ENCODE measurements at regions not wholly inside any gene's neighbourhood (a gene's known extent, or its start where the extent isn't known, plus 50 kb on each side); places are given as distances from the start of the nearest gene placed in this dataset.

DNA sequence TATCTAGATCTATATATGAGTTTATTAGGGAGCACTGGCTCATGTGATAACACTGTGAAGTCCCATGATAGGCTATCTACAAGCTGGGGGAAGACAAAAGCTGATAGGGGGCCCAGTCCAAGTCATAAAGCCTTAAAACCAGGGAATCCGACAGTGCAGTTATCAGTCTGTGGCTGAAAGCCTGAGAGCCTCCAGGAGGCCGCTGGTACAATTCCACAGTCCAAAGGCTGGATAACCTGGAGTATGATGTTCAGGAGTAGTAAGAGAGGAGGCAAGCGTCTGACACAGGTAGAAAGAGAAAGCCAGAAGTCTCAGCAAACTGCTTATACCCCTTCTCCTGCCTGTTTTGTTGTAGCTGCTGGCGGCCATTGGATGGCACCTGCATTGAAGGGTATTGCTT, 177.6 kb upstream of the SPRY1 start:
- TF ChIP-seq, protein P1, sequence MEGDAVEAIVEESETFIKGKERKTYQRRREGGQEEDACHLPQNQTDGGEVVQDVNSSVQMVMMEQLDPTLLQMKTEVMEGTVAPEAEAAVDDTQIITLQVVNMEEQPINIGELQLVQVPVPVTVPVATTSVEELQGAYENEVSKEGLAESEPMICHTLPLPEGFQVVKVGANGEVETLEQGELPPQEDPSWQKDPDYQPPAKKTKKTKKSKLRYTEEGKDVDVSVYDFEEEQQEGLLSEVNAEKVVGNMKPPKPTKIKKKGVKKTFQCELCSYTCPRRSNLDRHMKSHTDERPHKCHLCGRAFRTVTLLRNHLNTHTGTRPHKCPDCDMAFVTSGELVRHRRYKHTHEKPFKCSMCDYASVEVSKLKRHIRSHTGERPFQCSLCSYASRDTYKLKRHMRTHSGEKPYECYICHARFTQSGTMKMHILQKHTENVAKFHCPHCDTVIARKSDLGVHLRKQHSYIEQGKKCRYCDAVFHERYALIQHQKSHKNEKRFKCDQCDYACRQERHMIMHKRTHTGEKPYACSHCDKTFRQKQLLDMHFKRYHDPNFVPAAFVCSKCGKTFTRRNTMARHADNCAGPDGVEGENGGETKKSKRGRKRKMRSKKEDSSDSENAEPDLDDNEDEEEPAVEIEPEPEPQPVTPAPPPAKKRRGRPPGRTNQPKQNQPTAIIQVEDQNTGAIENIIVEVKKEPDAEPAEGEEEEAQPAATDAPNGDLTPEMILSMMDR (conservative IDR thresholded peaks at IDR 0.05): no peak
- Mint-ChIP-seq H3K4me1 (peaks cover 12% of the 10 kb centered on the region), H3K36me3 (ENCODE audit: low read depth) (peaks cover 3% of the 10 kb centered on the region), H3K27ac (ENCODE audit: unreplicated experiment) (no peak overlapping the region), H3K9me3 (no peaks in the 10 kb centered on the region), H3K4me3 (no peak overlapping the region), H3K27me3 (ENCODE audit: low read depth) (no peaks in the 10 kb centered on the region)
- DNase-seq (ENCODE audit: low read depth, low spot score): no peak

DNA sequence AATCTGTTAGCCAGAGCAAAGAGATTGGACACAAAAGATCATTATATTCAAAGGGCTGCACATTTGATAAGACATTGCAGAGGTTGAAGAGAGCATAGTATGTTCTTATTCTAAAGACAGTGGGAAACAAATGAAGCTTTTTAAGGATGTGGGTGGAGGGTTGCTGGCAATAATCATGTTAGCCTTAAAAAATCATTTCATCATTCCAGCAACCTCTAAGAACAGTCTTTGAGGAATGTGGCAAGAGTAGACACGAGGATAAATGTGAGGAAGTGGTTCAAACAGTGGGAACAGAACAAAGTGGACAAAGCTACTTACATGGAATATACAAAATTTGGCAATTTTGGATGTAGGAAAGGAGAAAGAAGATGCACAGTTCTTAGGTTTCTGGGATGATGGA, 167.3 kb upstream of the SPRY1 start:
- TF ChIP-seq, protein P1 (conservative IDR thresholded peaks at IDR 0.05): no peak
- H3K27ac Mint-ChIP-seq (ENCODE audit: unreplicated experiment): peak overlapping the region; percentile 7
- no peak overlapping the region for H3K4me3 Mint-ChIP-seq
- H3K27me3 Mint-ChIP-seq (ENCODE audit: low read depth): no peaks in the 10 kb centered on the region
- H3K4me1 Mint-ChIP-seq: peaks cover 38% of the 10 kb centered on the region
- peaks cover 6% of the 10 kb centered on the region for H3K9me3 Mint-ChIP-seq
- peaks cover 21% of the 10 kb centered on the region for H3K36me3 Mint-ChIP-seq (ENCODE audit: low read depth)
- DNase-seq (ENCODE audit: low read depth, low spot score): no peak

- TF ChIP-seq, protein P1 (conservative IDR thresholded peaks at IDR 0.05): no peak
These were observed 166.5 kb upstream of the SPRY1 start for GRCh38 chr4:123230061-123230460.

DNA sequence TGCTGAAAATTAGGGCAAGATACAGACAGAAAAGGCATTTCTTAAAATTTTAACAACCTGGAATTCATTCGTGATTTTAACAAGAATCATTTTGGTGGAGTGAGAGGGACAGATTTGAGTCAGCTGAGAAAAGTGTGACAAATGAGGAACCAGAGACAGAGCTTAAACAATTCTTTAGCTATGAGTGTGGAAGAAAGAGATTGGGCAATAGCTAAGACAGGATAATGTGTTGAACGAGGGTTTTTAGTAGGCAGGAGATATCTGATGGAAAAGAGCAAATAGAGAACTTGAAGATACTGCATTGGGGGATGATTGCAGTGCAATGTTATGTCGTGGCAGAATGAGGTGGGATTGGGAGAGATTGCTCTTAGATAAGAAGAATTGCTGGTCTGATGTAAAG, 164.2 kb upstream of the SPRY1 start:
- peaks cover 18% of the 10 kb centered on the region for H3K36me3 Mint-ChIP-seq (ENCODE audit: low read depth)
- H3K27me3 Mint-ChIP-seq (ENCODE audit: low read depth): no peaks in the 10 kb centered on the region
- H3K9me3 Mint-ChIP-seq: peaks cover 7% of the 10 kb centered on the region
- peak overlapping the region; percentile 48 for H3K27ac Mint-ChIP-seq (ENCODE audit: unreplicated experiment)
- DNase-seq (ENCODE audit: low read depth, low spot score): no peak
- TF ChIP-seq, protein P1 (conservative IDR thresholded peaks at IDR 0.05): no peak
- peaks cover 45% of the 10 kb centered on the region for H3K4me1 Mint-ChIP-seq
- no peak overlapping the region for H3K4me3 Mint-ChIP-seq

More at GRCh38 chr4:123230061-123230460, 166.5 kb upstream of the SPRY1 start:
- Mint-ChIP-seq H3K4me3 (no peak overlapping the region), H3K27ac (ENCODE audit: unreplicated experiment) (no peak overlapping the region), H3K9me3 (peaks cover 6% of the 10 kb centered on the region), H3K4me1 (peaks cover 38% of the 10 kb centered on the region), H3K36me3 (ENCODE audit: low read depth) (peaks cover 21% of the 10 kb centered on the region), H3K27me3 (ENCODE audit: low read depth) (no peaks in the 10 kb centered on the region)
- no peak for DNase-seq (ENCODE audit: low read depth, low spot score)

- Mint-ChIP-seq H3K36me3 (ENCODE audit: low read depth) (peaks cover 17% of the 10 kb centered on the region), H3K4me1 (peaks cover 45% of the 10 kb centered on the region), H3K27me3 (ENCODE audit: low read depth) (no peaks in the 10 kb centered on the region), H3K27ac (ENCODE audit: unreplicated experiment) (no peak overlapping the region), H3K4me3 (no peak overlapping the region), H3K9me3 (peaks cover 7% of the 10 kb centered on the region)
- TF ChIP-seq, protein P1 (conservative IDR thresholded peaks at IDR 0.05): no peak
- no peak for DNase-seq (ENCODE audit: low read depth, low spot score)
These were observed 163.3 kb upstream of the SPRY1 start for GRCh38 chr4:123233136-123233768.
